H9 (cell line): ENCODE measurements at regions not wholly inside any gene's neighbourhood (a gene's known extent, or its start where the extent isn't known, plus 50 kb on each side); places are given as distances from the start of the nearest gene placed in this dataset.

Experiments
- DNase-seq: peaks from one replicate; pipeline ENCODE4 v3.0.0-alpha.2; 2017
- H2AFZ ChIP-seq: one replicate; pipeline ENCODE4 v1.6.1; 2013; ENCODE audit warnings: mild to moderate bottlenecking, low read length, control low read depth, moderate library complexity
- H2AK5ac ChIP-seq: 2 replicates; pipeline ENCODE4 v1.6.1; 2013; ENCODE audit warnings: low read length, control low read depth, mixed read lengths; ENCODE audit not compliant: insufficient read length
- H2BK120ac ChIP-seq: one replicate; pipeline ENCODE4 v1.6.1; 2013; ENCODE audit warnings: low read depth, mild to moderate bottlenecking, low read length, control low read depth, inconsistent platforms; ENCODE audit not compliant: poor library complexity, severe bottlenecking
- H2BK12ac ChIP-seq: 2 replicates; pipeline ENCODE4 v1.6.1; 2013; ENCODE audit warnings: low read length, control low read depth, mixed read lengths, low read depth; ENCODE audit not compliant: insufficient read length
- H2BK15ac ChIP-seq: 2 replicates; pipeline ENCODE4 v1.6.1; 2013; ENCODE audit warnings: low read depth, low read length, control low read depth
- H2BK20ac ChIP-seq: one replicate; pipeline ENCODE4 v1.6.1; 2013; ENCODE audit warnings: low read depth, mild to moderate bottlenecking, low read length, control low read depth, inconsistent platforms; ENCODE audit not compliant: poor library complexity, severe bottlenecking
- H2BK5ac ChIP-seq: 2 replicates; pipeline ENCODE4 v1.6.1; 2013; ENCODE audit warnings: low read length, control low read depth, mixed read lengths; ENCODE audit not compliant: insufficient read length
- H3K14ac ChIP-seq: 2 replicates; pipeline ENCODE4 v1.6.1; 2013; ENCODE audit warnings: low read length, control low read depth; ENCODE audit not compliant: insufficient read depth
- H3K18ac ChIP-seq: 2 replicates; pipeline ENCODE4 v1.6.1; 2013; ENCODE audit warnings: low read depth, mild to moderate bottlenecking, mixed read lengths, low read length, control low read depth; ENCODE audit not compliant: insufficient read length
- H3K23ac ChIP-seq: 2 replicates; pipeline ENCODE4 v1.6.1; 2013; ENCODE audit warnings: low read length, control low read depth, mixed read lengths, low read depth; ENCODE audit not compliant: insufficient read length
- H3K23me2 ChIP-seq: 2 replicates; pipeline ENCODE4 v1.6.1; 2013; ENCODE audit warnings: low read depth, mild to moderate bottlenecking, mixed read lengths, low read length, control low read depth; ENCODE audit not compliant: insufficient read length, poor library complexity, severe bottlenecking
- H3K27ac ChIP-seq: 2 replicates; pipeline ENCODE4 v1.5.1; 2013; ENCODE audit warnings: low read length, control low read depth, mixed read lengths, low read depth; ENCODE audit not compliant: insufficient read length
- H3K27me3 ChIP-seq: 2 replicates; pipeline ENCODE4 v1.6.1; 2013; ENCODE audit warnings: low read length, control low read depth, inconsistent platforms; ENCODE audit not compliant: insufficient read depth
- H3K4ac ChIP-seq: 2 replicates; pipeline ENCODE4 v1.6.1; 2013; ENCODE audit warnings: low read depth, mild to moderate bottlenecking, control low read depth, inconsistent platforms, low read length, moderate library complexity
- H3K4me1 ChIP-seq: 2 replicates; pipeline ENCODE4 v1.6.1; 2013; ENCODE audit warnings: low read length, control low read depth, inconsistent platforms; ENCODE audit not compliant: insufficient read depth
- H3K4me2 ChIP-seq: 2 replicates; pipeline ENCODE4 v1.6.1; 2013; ENCODE audit warnings: low read length, control low read depth, mixed read lengths; ENCODE audit not compliant: insufficient read length, insufficient read depth
- H3K56ac ChIP-seq: 2 replicates; pipeline ENCODE4 v1.6.1; 2013; ENCODE audit warnings: low read depth, mild to moderate bottlenecking, mixed read lengths, low read length, control low read depth; ENCODE audit not compliant: insufficient read length
- H3K79me1 ChIP-seq: 2 replicates; pipeline ENCODE4 v1.6.1; 2013; ENCODE audit warnings: low read depth, mild to moderate bottlenecking, moderate library complexity, low read length, control low read depth, inconsistent platforms; ENCODE audit not compliant: insufficient read depth, poor library complexity, severe bottlenecking
- H3K79me2 ChIP-seq: 2 replicates; pipeline ENCODE4 v1.6.1; 2013; ENCODE audit warnings: low read length, control low read depth, inconsistent platforms; ENCODE audit not compliant: insufficient read depth
- H3K9ac ChIP-seq: 2 replicates; pipeline ENCODE4 v1.6.1; 2013; ENCODE audit warnings: low read length, control low read depth, mixed read lengths; ENCODE audit not compliant: insufficient read length; ENCODE audit errors: extremely low read depth
- H3K9me3 ChIP-seq: one replicate; pipeline ENCODE4 v1.6.1; 2013; ENCODE audit warnings: low read depth, low read length, inconsistent platforms; ENCODE audit not compliant: control insufficient read depth
- H3T11ph ChIP-seq: one replicate; pipeline ENCODE4 v1.6.1; 2013; ENCODE audit warnings: mild to moderate bottlenecking, low read length, control low read depth, inconsistent platforms
- H4K20me1 ChIP-seq: one replicate; pipeline ENCODE4 v1.6.1; 2013; ENCODE audit not compliant: control insufficient read depth, insufficient read length, insufficient read depth
- H4K5ac ChIP-seq: 2 replicates; pipeline ENCODE4 v1.6.1; 2013; ENCODE audit warnings: low read depth, mild to moderate bottlenecking, mixed read lengths, low read length, control low read depth; ENCODE audit not compliant: insufficient read length
- H4K8ac ChIP-seq: replicated peaks from 2 replicates; pipeline ENCODE4 v1.6.1; 2013; ENCODE audit warnings: low read length, control low read depth, mixed read lengths, low read depth; ENCODE audit not compliant: insufficient read length
- H4K91ac ChIP-seq: 2 replicates; pipeline ENCODE4 v1.6.1; 2013; ENCODE audit warnings: low read depth, mild to moderate bottlenecking, moderate library complexity, mixed read lengths, low read length, control low read depth; ENCODE audit not compliant: insufficient read length
- H3K27ac Mint-ChIP-seq, 3 experiments: 2 replicates in 2 of 3; 3 replicates in 1 of 3; pipeline ENCODE4 v1.8.0; 2020 to 2021; ENCODE audit warnings: mixed read lengths in 3 of 3, mild to moderate bottlenecking in 1 of 3, moderate library complexity in 1 of 3
- H3K27me3 Mint-ChIP-seq: 2 replicates; pipeline ENCODE4 v1.8.0; 2021; ENCODE audit warnings: low read depth, mild to moderate bottlenecking, moderate library complexity, mixed read lengths
- H3K36me3 Mint-ChIP-seq, 3 experiments: 2 replicates in 2 of 3; 3 replicates in 1 of 3; pipeline ENCODE4 v1.8.0; 2020 to 2021; ENCODE audit warnings: low read depth in 3 of 3, mixed read lengths in 3 of 3; ENCODE audit not compliant: insufficient read depth in 1 of 3
- H3K4me1 Mint-ChIP-seq, 2 experiments: 2 replicates each; pipeline ENCODE4 v1.8.0; 2020; ENCODE audit warnings: mixed read lengths in 2 of 2
- H3K4me3 Mint-ChIP-seq, 2 experiments: 2 replicates in 1 of 2; 3 replicates in 1 of 2; pipeline ENCODE4 v1.8.0; 2020 to 2021; ENCODE audit warnings: mild to moderate bottlenecking in 2 of 2, mixed read lengths in 2 of 2, moderate library complexity in 1 of 2
- H3K9me3 Mint-ChIP-seq, 2 experiments: 2 replicates in 1 of 2; 3 replicates in 1 of 2; pipeline ENCODE4 v1.8.0; 2020; ENCODE audit warnings: mild to moderate bottlenecking in 2 of 2, mixed read lengths in 2 of 2, moderate library complexity in 1 of 2
- WGBS: extraction: QIAGEN DNeasy Blood & Tissue Kit; methylation state at CpG from one replicate; pipeline ENCODE4 v1.1.7; 2013; ENCODE audit warnings: missing lambda C conversion rate, low lambda C conversion rate, mixed read lengths; ENCODE audit not compliant: insufficient read length; ENCODE audit errors: extremely low coverage; 5-methylcytosine and 5-hydroxymethylcytosine counted together
- TF ChIP-seq, protein P1 (sequence below): fragments of 200-600 bp; sonication (generic); conservative IDR thresholded peaks from 3 replicates; pipeline ENCODE4 v1.8.0; 2021; ENCODE audit warnings: antibody characterized with exemption, mild to moderate bottlenecking

DNA sequence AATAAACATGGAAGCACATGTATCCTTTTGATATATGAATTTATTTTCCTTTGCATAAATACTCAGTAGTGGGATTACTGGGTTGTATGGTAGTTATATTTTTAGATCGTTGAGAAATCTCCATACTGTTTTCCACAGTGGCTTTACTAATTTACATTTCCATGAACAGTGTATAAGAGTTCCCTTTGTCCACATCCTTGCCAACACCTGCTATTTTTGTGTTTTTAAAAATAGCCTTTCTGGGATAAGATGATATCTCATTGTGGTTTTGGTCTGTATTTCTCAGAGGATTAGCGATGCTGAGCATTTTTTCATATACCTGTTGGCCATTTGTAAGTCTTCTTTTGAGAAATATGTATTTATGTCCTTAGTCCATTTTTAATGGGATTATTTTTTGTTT, 329.2 kb upstream of the KITLG start:
- no peaks in the 10 kb centered on the region for H3K27me3 Mint-ChIP-seq
- no peak overlapping the region for H3K18ac ChIP-seq
- peaks cover under 1 to 11% (median 1%) of the 10 kb centered on the region in 3 experiments; a peak in 4 of 7 replicates for H3K36me3 Mint-ChIP-seq
- WGBS: no CpG with 5 or more reads among the region's 2 CpGs
- H2BK5ac ChIP-seq: no peak overlapping the region
- H4K5ac ChIP-seq: no peak overlapping the region
- TF ChIP-seq, protein P1, sequence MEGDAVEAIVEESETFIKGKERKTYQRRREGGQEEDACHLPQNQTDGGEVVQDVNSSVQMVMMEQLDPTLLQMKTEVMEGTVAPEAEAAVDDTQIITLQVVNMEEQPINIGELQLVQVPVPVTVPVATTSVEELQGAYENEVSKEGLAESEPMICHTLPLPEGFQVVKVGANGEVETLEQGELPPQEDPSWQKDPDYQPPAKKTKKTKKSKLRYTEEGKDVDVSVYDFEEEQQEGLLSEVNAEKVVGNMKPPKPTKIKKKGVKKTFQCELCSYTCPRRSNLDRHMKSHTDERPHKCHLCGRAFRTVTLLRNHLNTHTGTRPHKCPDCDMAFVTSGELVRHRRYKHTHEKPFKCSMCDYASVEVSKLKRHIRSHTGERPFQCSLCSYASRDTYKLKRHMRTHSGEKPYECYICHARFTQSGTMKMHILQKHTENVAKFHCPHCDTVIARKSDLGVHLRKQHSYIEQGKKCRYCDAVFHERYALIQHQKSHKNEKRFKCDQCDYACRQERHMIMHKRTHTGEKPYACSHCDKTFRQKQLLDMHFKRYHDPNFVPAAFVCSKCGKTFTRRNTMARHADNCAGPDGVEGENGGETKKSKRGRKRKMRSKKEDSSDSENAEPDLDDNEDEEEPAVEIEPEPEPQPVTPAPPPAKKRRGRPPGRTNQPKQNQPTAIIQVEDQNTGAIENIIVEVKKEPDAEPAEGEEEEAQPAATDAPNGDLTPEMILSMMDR: no peak
- no peak overlapping the region for H2BK12ac ChIP-seq
- H4K8ac ChIP-seq: no peak overlapping the region
- H4K91ac ChIP-seq: no peak overlapping the region
- no peaks in the 10 kb centered on the region for H3K4me1 ChIP-seq
- no peak overlapping the region for H3K4ac ChIP-seq
- no peak overlapping the region for H3K27ac Mint-ChIP-seq
- H2AK5ac ChIP-seq: no peak overlapping the region
- H3K27me3 ChIP-seq: no peaks in the 10 kb centered on the region
- H3K14ac ChIP-seq: no peak overlapping the region
- H3K4me2 ChIP-seq: no peak overlapping the region
- H3K23ac ChIP-seq: no peak overlapping the region
- no peak overlapping the region for H2AFZ ChIP-seq
- no peaks in the 10 kb centered on the region for H3K79me1 ChIP-seq
- H3T11ph ChIP-seq: no peak overlapping the region
- peaks cover 8 to 10% of the 10 kb centered on the region in 2 experiments for H3K9me3 Mint-ChIP-seq
- no peak overlapping the region for H2BK20ac ChIP-seq
- DNase-seq: no peak
- no peak overlapping the region for H3K9ac ChIP-seq
- H2BK15ac ChIP-seq: no peak overlapping the region
- no peaks in the 10 kb centered on the region for H3K4me1 Mint-ChIP-seq
- H3K27ac ChIP-seq: no peak overlapping the region
- H4K20me1 ChIP-seq: no peaks in the 10 kb centered on the region
- no peaks in the 10 kb centered on the region for H3K79me2 ChIP-seq
- no peak overlapping the region for H2BK120ac ChIP-seq
- no peak overlapping the region for H3K4me3 Mint-ChIP-seq
- H3K9me3 ChIP-seq: no peaks in the 10 kb centered on the region
- H3K56ac ChIP-seq: no peak overlapping the region
- H3K23me2 ChIP-seq: no peaks in the 10 kb centered on the region
